ENCODE measurements at regions not wholly inside any gene's neighbourhood (a gene's known extent, or its start where the extent isn't known, plus 50 kb on each side); places are given as distances from the start of the nearest gene placed in this dataset.
A peak's percentile ranks its signal among the peaks of the same experiment; 100 is the strongest.

DNA sequence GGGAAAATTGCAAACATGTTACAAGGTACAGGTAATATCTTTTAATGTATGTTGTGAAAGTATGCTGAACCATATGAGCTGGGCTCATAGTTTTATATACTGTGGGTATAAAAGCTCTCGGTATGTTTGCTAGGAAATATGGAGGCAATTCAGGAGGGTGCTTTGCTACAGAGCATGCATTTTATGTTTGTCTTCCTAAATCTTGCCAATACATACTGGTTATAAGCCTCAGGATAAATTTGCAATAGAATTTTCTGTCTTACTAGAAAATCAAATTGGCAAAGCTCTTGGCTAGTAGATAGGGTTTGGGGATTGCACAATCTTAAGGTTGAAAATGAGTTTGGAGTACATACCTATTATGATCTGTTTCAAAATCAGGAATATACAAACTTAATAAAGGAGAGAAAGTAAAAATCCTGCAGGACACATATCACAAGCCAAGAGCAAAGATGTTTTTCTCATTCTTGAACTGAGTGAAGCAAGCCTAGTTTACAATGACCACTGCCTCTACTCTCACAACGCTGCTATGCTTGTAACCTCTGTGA is 751.2 kb downstream of the HDGFL1 start:
- Histone ChIP-seq H3K27me3 (ENCODE audit: control insufficient read depth in 1 of 2, insufficient read depth in 2 of 2, low read length in 2 of 2) (no peaks in the 10 kb centered on the region), H2AFZ (ENCODE audit: low read length) (no peak overlapping the region), H3K36me3 (replicated peaks in 1 of 2; ENCODE audit: control insufficient read depth in 1 of 2, insufficient read depth in 2 of 2, low read length in 2 of 2) (no peaks in the 10 kb centered on the region), H3K9ac (ENCODE audit: insufficient read depth, low read depth, low read length) (no peak overlapping the region), H4K20me1 (ENCODE audit: insufficient read depth, low read length) (no peaks in the 10 kb centered on the region), H3K4me3 (replicated peaks in 1 of 3; ENCODE audit: insufficient read depth in 1 of 3, low read depth in 2 of 3, low read length in 3 of 3) (no peak overlapping the region), H3K4me2 (ENCODE audit: low read depth, low read length) (no peak overlapping the region), H3K9me3 (ENCODE audit: low read length) (peaks cover 95% of the 10 kb centered on the region), H3K27ac (ENCODE audit: extremely low read length, insufficient read depth, low read length) (no peak overlapping the region), H3K4me1 (ENCODE audit: insufficient read depth, low read length) (no peaks in the 10 kb centered on the region), H3K79me2 (ENCODE audit: insufficient read depth, low read length) (no peaks in the 10 kb centered on the region)
- in situ Hi-C loops (cut with HindIII; ENCODE audit: extremely low pct_ligation_motif_present, low pct_unique_long_range_greater_than_20kb) = no loop called here
- CTCF ChIA-PET (ENCODE audit: low intra/inter-chr PET ratio, low total read pairs) = no interaction called here
- no peak for FAIRE-seq
- WGBS (ENCODE audit: low lambda C conversion rate) = 25% methylated on average over 2 of the region's 2 CpGs
- ATAC-seq = no peak
- TF ChIP-seq SRSF9 (IDR thresholded peaks at IDR 0.05; ENCODE audit: borderline replicate concordance, insufficient read depth, low read depth, low read length, poor library complexity, severe bottlenecking) (no peak), CEBPB (IDR thresholded peaks at IDR 0.05; ENCODE audit: borderline replicate concordance, low read depth, low read length) (peak; percentile 65)
- POLR2A ChIA-PET = no interaction called here
- no peak for DNase-seq (ENCODE audit: low spot score)
- BruUV-seq (replicated peaks) = no TSS peak
- intact Hi-C loops (cut with micrococcal nuclease; ENCODE audit: unreplicated experiment) = no loop called here

DNA sequence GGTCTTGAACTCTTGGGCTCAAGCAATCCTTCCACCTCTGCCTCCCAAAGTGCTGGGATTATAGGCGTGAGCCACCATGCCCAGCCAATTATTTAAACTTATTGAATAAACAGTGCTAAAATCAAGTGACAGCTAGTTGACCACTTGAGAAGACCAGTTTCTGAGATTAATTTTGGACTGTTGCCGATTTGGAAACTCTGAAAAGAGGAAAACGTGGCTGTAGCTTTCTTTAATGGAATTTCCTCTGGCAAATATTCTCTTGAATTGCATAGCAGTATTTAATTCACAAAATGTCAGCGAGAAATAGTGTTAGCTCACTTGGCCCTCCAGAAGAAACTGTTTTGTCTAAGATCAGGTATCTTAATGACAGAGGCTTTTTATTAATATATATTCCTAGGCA is 754.5 kb downstream of the HDGFL1 start:
- Histone ChIP-seq H3K4me3 (replicated peaks in 1 of 3; ENCODE audit: insufficient read depth in 1 of 3, low read depth in 2 of 3, low read length in 3 of 3) (no peak overlapping the region), H3K36me3 (replicated peaks in 1 of 2; ENCODE audit: control insufficient read depth in 1 of 2, insufficient read depth in 2 of 2, low read length in 2 of 2) (no peaks in the 10 kb centered on the region), H2AFZ (ENCODE audit: low read length) (no peak overlapping the region), H3K79me2 (ENCODE audit: insufficient read depth, low read length) (no peaks in the 10 kb centered on the region), H3K9ac (ENCODE audit: insufficient read depth, low read depth, low read length) (no peak overlapping the region), H3K27ac (ENCODE audit: extremely low read length, insufficient read depth, low read length) (no peak overlapping the region), H4K20me1 (ENCODE audit: insufficient read depth, low read length) (no peaks in the 10 kb centered on the region), H3K27me3 (ENCODE audit: control insufficient read depth in 1 of 2, insufficient read depth in 2 of 2, low read length in 2 of 2) (no peaks in the 10 kb centered on the region), H3K4me2 (ENCODE audit: low read depth, low read length) (no peak overlapping the region), H3K9me3 (ENCODE audit: low read length) (peaks cover 92% of the 10 kb centered on the region), H3K4me1 (ENCODE audit: insufficient read depth, low read length) (no peaks in the 10 kb centered on the region)
- in situ Hi-C loops (cut with HindIII; ENCODE audit: extremely low pct_ligation_motif_present, low pct_unique_long_range_greater_than_20kb) = no loop called here
- BruUV-seq (replicated peaks) = no TSS peak
- TF ChIP-seq, protein P1, sequence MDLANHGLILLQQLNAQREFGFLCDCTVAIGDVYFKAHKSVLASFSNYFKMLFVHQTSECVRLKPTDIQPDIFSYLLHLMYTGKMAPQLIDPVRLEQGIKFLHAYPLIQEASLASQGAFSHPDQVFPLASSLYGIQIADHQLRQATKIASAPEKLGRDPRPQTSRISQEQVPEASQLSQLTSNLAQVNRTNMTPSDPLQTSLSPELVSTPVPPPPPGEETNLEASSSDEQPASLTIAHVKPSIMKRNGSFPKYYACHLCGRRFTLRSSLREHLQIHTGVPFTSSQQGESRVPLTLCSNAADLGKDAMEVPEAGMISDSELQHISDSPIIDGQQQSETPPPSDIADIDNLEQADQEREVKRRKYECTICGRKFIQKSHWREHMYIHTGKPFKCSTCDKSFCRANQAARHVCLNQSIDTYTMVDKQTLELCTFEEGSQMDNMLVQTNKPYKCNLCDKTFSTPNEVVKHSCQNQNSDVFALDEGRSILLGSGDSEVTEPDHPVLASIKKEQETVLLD (CRISPR knock-in tag; IDR thresholded peaks at IDR 0.05; ENCODE audit: low read depth) = no peak
- no peak for TF ChIP-seq ZNF777 (CRISPR knock-in tag; IDR thresholded peaks at IDR 0.05)
- ATAC-seq = no peak
- 9% methylated on average over 4 of the region's 4 CpGs for WGBS (ENCODE audit: low lambda C conversion rate)
- no peak for FAIRE-seq
- ChIA-PET CTCF (ENCODE audit: low intra/inter-chr PET ratio, low total read pairs) (no interaction called here), POLR2A (no interaction called here)
- no peak for DNase-seq (ENCODE audit: low spot score)
- intact Hi-C loops (cut with micrococcal nuclease; ENCODE audit: unreplicated experiment) = no loop called here

All from HepG2 (cell line).